ENCODE measurements at regions not wholly inside any gene's neighbourhood (a gene's known extent, or its start where the extent isn't known, plus 50 kb on each side); places are given as distances from the start of the nearest gene placed in this dataset.
A peak's percentile ranks its signal among the peaks of the same experiment; 100 is the strongest.

DNA sequence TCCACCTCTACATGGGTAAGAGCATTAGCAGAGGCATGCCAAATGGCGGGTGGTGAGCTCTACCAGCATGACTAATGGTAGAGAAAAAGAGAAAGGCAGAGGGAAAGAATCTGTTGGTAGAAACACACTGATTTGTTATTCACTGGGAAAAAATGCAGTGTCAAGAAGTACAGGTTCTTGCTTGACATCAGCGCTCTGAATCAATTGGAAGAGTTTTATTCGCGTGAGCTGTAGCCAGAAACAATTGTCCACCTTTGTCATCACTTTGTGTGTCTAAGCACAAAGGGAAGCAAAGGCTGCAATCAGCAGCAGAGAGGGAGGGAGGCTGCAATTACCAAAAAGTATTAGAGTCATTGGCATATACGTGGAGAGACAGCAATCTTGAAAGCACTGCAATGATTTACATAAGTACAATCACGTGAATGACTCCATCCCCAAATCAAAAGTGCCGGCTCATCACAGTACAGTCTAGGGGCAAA, 67.7 kb upstream of the HS3ST1 start:
- Histone ChIP-seq H3K4me1 (ENCODE audit: control insufficient read depth, insufficient read depth, low read length) (no peaks in the 10 kb centered on the region), H3K27me3 (ENCODE audit: control insufficient read depth, insufficient read depth, low read length) (no peaks in the 10 kb centered on the region), H3K9me3 (ENCODE audit: control insufficient read depth, low read depth, low read length) (no peaks in the 10 kb centered on the region), H3K27ac (ENCODE audit: low read length) (no peak overlapping the region), H3K4me3 (ENCODE audit: low read length) (no peak overlapping the region), H3K36me3 (ENCODE audit: control insufficient read depth, insufficient read depth, low read length) (no peaks in the 10 kb centered on the region)
- DNase-seq, result no peak
- 40% methylated on average over 1 of the region's 7 CpGs for WGBS (ENCODE audit: insufficient coverage, low lambda C conversion rate)

DNA sequence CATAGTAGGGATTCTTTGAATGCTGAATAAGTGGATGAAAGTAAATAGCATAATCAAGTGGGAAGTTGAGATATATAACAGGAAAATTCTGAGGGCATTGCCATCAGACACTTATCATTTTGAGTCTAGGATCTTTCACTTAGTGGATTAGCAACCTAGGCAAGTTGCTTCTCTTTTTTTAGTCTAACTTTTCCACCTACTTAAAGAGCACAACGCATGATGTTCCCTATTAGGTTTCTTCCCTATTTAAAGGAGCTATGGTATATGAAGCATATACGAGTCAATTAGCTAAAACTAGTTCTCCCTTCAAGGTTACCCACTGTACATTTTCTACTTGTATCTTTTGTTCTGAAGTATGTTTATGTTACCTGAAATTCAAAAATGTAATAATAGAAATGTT, 67.1 kb upstream of the HS3ST1 start:
- 100% methylated on average over 1 of the region's 2 CpGs for WGBS (ENCODE audit: insufficient coverage, low lambda C conversion rate)
- Histone ChIP-seq H3K4me1 (ENCODE audit: control insufficient read depth, insufficient read depth, low read length) (no peaks in the 10 kb centered on the region), H3K4me3 (ENCODE audit: low read length) (no peak overlapping the region), H3K36me3 (ENCODE audit: control insufficient read depth, insufficient read depth, low read length) (no peaks in the 10 kb centered on the region), H3K9me3 (ENCODE audit: control insufficient read depth, low read depth, low read length) (no peaks in the 10 kb centered on the region), H3K27me3 (ENCODE audit: control insufficient read depth, insufficient read depth, low read length) (no peaks in the 10 kb centered on the region), H3K27ac (ENCODE audit: low read length) (no peak overlapping the region)
- no peak for DNase-seq

DNA sequence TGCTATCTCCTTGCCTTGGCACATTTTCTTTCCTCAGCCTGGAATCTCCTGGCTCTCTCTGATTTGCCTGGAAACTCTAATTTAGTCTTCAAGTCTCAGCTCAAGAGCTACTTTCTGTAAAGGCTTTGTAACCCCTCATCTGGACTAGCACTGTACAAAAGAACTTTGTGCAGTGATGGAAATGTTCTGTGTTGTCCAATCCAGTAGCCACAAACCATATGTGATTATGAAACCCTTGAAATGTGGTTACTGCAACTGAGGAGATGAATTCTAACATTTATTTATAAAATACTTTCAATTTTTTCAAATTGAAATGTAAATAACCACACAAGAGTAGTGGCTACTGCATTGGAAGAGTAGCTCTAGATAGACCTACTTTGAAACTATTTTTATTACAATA, 66.6 kb upstream of the HS3ST1 start:
- Histone ChIP-seq H3K36me3 (ENCODE audit: control insufficient read depth, insufficient read depth, low read length) (no peaks in the 10 kb centered on the region), H3K27me3 (ENCODE audit: control insufficient read depth, insufficient read depth, low read length) (no peaks in the 10 kb centered on the region), H3K4me1 (ENCODE audit: control insufficient read depth, insufficient read depth, low read length) (no peaks in the 10 kb centered on the region), H3K9me3 (ENCODE audit: control insufficient read depth, low read depth, low read length) (no peaks in the 10 kb centered on the region), H3K27ac (ENCODE audit: low read length) (no peak overlapping the region), H3K4me3 (ENCODE audit: low read length) (no peak overlapping the region)
- DNase-seq, result no peak

DNA sequence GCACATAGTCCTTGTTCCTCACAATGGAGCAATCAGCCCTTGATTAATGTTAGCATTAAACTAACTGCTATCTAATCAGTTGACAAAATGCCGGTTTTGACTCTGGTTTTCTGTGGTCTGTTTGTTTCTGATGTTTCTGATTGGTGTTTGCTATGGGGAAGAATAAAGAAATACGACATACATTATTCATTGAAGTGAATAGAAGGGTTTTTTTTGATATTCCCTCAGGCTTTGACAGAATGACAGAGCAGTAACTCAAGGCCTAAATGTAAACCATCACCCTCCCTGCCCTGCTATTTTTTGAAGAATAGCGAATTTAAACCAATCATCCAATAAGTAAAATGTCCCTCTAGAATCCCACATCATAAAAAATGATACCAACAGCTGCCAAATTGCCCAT, 65.5 kb upstream of the HS3ST1 start:
- no peak for DNase-seq
- Histone ChIP-seq H3K9me3 (ENCODE audit: control insufficient read depth, low read depth, low read length) (no peaks in the 10 kb centered on the region), H3K4me1 (ENCODE audit: control insufficient read depth, insufficient read depth, low read length) (no peaks in the 10 kb centered on the region), H3K4me3 (ENCODE audit: low read length) (no peak overlapping the region), H3K27me3 (ENCODE audit: control insufficient read depth, insufficient read depth, low read length) (no peaks in the 10 kb centered on the region), H3K27ac (ENCODE audit: low read length) (no peak overlapping the region), H3K36me3 (ENCODE audit: control insufficient read depth, insufficient read depth, low read length) (no peaks in the 10 kb centered on the region)
- no CpG with 5 or more reads among the region's 3 CpGs for WGBS (ENCODE audit: insufficient coverage, low lambda C conversion rate)

DNA sequence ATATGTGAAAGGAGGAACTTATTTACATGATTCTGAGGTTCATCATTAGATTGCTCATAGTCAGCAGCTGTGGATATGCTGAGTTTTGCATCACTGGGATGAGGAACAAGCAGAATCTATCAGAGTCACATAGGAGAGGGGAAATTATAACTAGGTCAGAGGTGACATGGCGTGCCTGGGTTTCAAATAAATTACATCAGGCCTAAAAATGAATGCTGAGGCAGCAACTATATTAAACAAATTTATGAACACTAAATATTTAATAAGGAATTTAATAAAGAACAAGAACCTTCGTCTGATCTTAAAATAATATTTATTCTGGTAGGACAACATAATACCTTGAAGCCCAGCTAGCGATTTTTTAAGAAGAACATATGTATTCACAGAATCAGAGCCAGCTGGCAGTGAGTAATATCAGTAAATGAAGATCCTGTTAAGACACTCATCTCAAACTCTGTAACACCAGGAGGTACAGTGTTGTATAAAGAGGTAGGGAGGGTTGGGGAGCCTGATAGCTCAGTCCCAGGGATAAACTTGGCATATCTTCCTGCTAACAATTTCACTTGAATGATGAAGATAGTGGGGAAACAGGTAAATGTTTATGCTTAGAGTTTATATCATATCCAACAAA, 60.9 kb upstream of the HS3ST1 start:
- no peak overlapping the region for H3K4me3 ChIP-seq (ENCODE audit: low read length)
- DNase-seq, result no peak
- H3K36me3 ChIP-seq (ENCODE audit: control insufficient read depth, insufficient read depth, low read length), result no peaks in the 10 kb centered on the region
- H3K9me3 ChIP-seq (ENCODE audit: control insufficient read depth, low read depth, low read length), result no peaks in the 10 kb centered on the region
- peaks cover 5% of the 10 kb centered on the region for H3K4me1 ChIP-seq (ENCODE audit: control insufficient read depth, insufficient read depth, low read length)
- no peak overlapping the region for H3K27ac ChIP-seq (ENCODE audit: low read length)
- WGBS (ENCODE audit: insufficient coverage, low lambda C conversion rate), result 81% methylated on average over 2 of the region's 3 CpGs
- H3K27me3 ChIP-seq (ENCODE audit: control insufficient read depth, insufficient read depth, low read length), result no peaks in the 10 kb centered on the region

DNA sequence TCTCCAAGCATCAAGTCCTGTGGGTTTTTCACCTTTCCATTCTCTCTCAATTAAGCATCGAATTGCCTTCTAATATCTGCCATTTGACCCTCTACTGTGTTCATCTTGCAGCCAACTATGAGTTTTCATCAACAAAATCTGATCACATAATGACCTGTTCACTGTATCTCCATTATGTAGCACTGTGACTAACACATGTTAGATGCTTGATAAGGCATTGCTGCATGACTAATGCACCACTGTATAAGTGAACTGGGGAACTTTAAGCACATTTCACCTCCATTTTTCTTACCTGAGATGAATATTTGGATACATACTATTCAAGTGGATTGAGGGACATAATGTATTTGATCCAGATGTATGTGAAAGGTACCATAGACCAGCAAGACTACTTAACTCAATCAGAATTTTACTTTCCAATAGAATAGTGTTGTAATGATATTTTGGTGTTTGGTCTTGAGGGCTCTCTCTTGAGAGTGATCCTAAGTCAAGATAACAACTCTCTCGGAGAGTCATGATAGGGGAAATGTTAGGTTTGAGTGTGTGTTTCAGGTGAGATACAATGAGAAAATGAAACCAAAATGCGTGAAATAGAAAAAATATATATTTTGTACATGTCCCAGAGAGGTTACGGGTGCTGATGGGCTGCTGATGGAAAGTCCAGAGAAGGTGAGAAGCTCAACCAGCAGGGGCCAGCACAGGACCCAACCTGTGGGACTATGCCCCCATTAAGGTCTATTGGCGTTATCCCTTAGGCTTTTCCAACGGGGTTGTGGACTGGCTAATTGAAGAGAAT, 60.2 kb upstream of the HS3ST1 start:
- Histone ChIP-seq H3K9me3 (ENCODE audit: control insufficient read depth, low read depth, low read length) (no peaks in the 10 kb centered on the region), H3K27me3 (ENCODE audit: control insufficient read depth, insufficient read depth, low read length) (no peaks in the 10 kb centered on the region), H3K4me3 (ENCODE audit: low read length) (no peak overlapping the region), H3K4me1 (ENCODE audit: control insufficient read depth, insufficient read depth, low read length) (peaks cover 5% of the 10 kb centered on the region), H3K27ac (ENCODE audit: low read length) (no peak overlapping the region), H3K36me3 (ENCODE audit: control insufficient read depth, insufficient read depth, low read length) (no peaks in the 10 kb centered on the region)
- no peak for DNase-seq
- WGBS (ENCODE audit: insufficient coverage, low lambda C conversion rate), result 100% methylated on average over 2 of the region's 6 CpGs

DNA sequence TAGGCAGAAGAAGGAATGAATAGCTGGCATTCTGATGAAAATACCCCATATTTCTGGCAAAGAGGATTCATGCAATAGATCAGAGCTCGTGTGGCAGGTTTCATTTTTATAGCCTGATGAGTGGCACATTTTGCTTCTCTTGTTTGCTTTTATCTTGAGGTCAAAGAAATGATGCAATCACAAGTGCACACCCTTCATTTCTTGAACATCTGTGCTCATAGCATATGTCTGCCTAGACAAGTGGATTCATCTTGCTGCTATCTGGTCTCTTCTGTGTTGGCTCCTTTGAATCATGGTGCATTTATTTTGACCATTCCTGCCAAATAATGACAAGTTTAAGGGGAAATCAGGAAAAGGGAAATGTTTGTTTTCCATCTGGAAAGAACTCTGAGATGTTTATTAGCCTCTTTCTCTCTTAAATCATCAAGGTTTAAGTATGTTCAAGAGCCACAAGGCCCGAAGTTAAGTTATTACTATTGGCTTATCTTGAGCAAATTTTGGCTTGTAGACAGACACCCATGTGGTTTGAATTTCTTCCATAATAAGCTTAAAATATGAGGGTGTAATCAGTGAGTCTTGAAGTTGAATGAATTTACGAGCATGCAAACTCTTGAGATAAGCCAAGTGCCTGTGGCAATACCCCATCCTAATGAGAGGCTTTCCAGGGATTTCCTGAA, 59.3 kb upstream of the HS3ST1 start:
- Histone ChIP-seq H3K4me1 (ENCODE audit: control insufficient read depth, insufficient read depth, low read length) (peaks cover 5% of the 10 kb centered on the region), H3K9me3 (ENCODE audit: control insufficient read depth, low read depth, low read length) (no peaks in the 10 kb centered on the region), H3K27me3 (ENCODE audit: control insufficient read depth, insufficient read depth, low read length) (no peaks in the 10 kb centered on the region), H3K36me3 (ENCODE audit: control insufficient read depth, insufficient read depth, low read length) (no peaks in the 10 kb centered on the region), H3K27ac (ENCODE audit: low read length) (no peak overlapping the region), H3K4me3 (ENCODE audit: low read length) (no peak overlapping the region)
- no CpG with 5 or more reads among the region's 3 CpGs for WGBS (ENCODE audit: insufficient coverage, low lambda C conversion rate)
- peak; percentile 42 to 68 for DNase-seq

DNA sequence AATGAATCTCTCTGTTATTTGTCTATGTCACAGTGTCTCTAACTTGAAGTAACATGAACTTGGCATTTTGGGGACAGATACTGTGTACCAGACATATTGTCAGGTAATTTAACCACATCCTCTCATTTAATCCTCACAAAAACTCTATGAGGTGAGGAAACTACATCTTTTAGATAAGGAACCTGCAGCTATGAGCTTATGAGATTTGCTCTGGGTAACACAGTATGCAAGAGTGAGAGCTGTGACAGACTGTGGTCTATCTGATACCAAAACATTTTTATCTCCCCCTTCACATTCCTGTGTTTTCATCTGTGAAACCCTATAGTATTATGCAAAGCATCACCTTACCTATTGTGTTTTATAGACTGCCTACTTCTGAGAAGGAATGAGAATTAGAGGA, 58.4 kb upstream of the HS3ST1 start:
- Histone ChIP-seq H3K9me3 (ENCODE audit: control insufficient read depth, low read depth, low read length) (no peaks in the 10 kb centered on the region), H3K4me1 (ENCODE audit: control insufficient read depth, insufficient read depth, low read length) (peaks cover 5% of the 10 kb centered on the region), H3K27ac (ENCODE audit: low read length) (no peak overlapping the region), H3K4me3 (ENCODE audit: low read length) (no peak overlapping the region), H3K27me3 (ENCODE audit: control insufficient read depth, insufficient read depth, low read length) (no peaks in the 10 kb centered on the region), H3K36me3 (ENCODE audit: control insufficient read depth, insufficient read depth, low read length) (no peaks in the 10 kb centered on the region)
- no peak for DNase-seq

DNA sequence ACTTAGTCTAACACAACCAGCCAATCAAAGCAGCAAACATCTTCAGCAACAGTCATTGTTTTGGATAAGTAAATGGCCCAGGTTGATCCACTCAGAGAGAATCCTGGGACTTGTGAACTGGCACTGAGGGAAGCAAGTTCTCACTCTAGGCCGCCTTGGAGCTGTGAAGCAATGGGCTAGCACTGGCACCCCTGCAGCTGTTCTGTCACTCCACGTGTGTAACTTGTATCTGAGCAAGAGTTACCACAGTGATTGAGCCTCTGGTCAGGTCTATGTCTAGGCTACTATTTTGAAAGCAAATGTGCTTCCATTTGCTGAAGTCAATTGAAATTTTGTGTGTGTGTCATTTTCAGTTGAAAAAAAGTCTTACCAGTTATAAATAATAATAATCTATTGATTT, 57.2 kb upstream of the HS3ST1 start:
- WGBS (ENCODE audit: insufficient coverage, low lambda C conversion rate), result no CpG with 5 or more reads among the region's 2 CpGs
- Histone ChIP-seq H3K4me1 (ENCODE audit: control insufficient read depth, insufficient read depth, low read length) (peaks cover 5% of the 10 kb centered on the region), H3K4me3 (ENCODE audit: low read length) (no peak overlapping the region), H3K36me3 (ENCODE audit: control insufficient read depth, insufficient read depth, low read length) (no peaks in the 10 kb centered on the region), H3K27me3 (ENCODE audit: control insufficient read depth, insufficient read depth, low read length) (no peaks in the 10 kb centered on the region), H3K27ac (ENCODE audit: low read length) (no peak overlapping the region), H3K9me3 (ENCODE audit: control insufficient read depth, low read depth, low read length) (no peaks in the 10 kb centered on the region)
- DNase-seq, result no peak

DNA sequence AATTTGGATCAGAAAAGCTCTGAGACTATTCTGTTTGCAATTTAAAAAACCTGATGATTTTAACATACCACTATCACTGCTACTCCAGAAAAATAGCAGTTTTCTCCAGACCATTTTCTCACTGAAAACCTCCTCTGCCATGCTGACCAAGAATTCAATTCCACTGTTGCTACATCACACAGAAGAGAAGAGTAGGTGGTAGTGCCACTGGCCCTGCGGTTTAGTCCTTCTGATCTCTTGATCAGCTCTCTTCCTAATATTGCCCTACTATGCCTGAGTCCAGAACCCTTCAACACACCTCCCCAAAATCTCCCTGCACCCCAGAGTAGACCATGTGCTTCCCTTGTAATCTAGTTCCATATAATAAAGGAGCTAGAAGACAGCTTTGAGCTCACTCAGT, 55.8 kb upstream of the HS3ST1 start:
- Histone ChIP-seq H3K36me3 (ENCODE audit: control insufficient read depth, insufficient read depth, low read length) (no peaks in the 10 kb centered on the region), H3K27me3 (ENCODE audit: control insufficient read depth, insufficient read depth, low read length) (no peaks in the 10 kb centered on the region), H3K4me1 (ENCODE audit: control insufficient read depth, insufficient read depth, low read length) (peaks cover 5% of the 10 kb centered on the region), H3K4me3 (ENCODE audit: low read length) (no peak overlapping the region), H3K27ac (ENCODE audit: low read length) (no peak overlapping the region), H3K9me3 (ENCODE audit: control insufficient read depth, low read depth, low read length) (no peaks in the 10 kb centered on the region)
- no CpG with 5 or more reads among the region's 1 CpG for WGBS (ENCODE audit: insufficient coverage, low lambda C conversion rate)
- no peak for DNase-seq
